Mucosa of descending colon (tissue), 3 donors: ENCODE measurements at regions not wholly inside any gene's neighbourhood (a gene's known extent, or its start where the extent isn't known, plus 50 kb on each side); places are given as distances from the start of the nearest gene placed in this dataset.

Experiments
- ATAC-seq: fragments of 200-7000 bp; cut with Tn5 transposase; one replicate; pipeline ENCODE4 v1.9.1; 2020; ENCODE audit warnings: mild to moderate bottlenecking, moderate library complexity
- DNase-seq, 3 donors: peaks; one replicate each; pipeline ENCODE4 v3.0.0-alpha.2; 2020
- H3K36me3 ChIP-seq: fragments of 200-600 bp; one replicate; pipeline ENCODE4 v1.8.0; 2021; ENCODE audit warnings: low read depth, mild to moderate bottlenecking
- H3K4me1 ChIP-seq: fragments of 200-600 bp; one replicate; pipeline ENCODE4 v1.8.0; 2021; ENCODE audit warnings: low read depth, mild to moderate bottlenecking
- H3K4me3 ChIP-seq: fragments of 200-600 bp; one replicate; pipeline ENCODE4 v1.8.0; 2021; ENCODE audit warnings: mild to moderate bottlenecking
- H3K9me3 ChIP-seq: fragments of 200-600 bp; one replicate; pipeline ENCODE4 v1.8.0; 2021; ENCODE audit warnings: mild to moderate bottlenecking
- CTCF ChIP-seq: fragments of 200-600 bp; IDR thresholded peaks from one replicate; pipeline ENCODE4 v1.8.0; 2022; ENCODE audit warnings: antibody characterized with exemption, mild to moderate bottlenecking
- intact Hi-C, 2 donors: fragments of 100-400 bp; cut with DNase I in 1 of 2; cut with micrococcal nuclease in 1 of 2; formaldehyde crosslinking; loops; one replicate each; pipeline versions ENCODE4 v1.11.0 to v1.11.1; 2022; cut with DNase I, micrococcal nuclease
- donor health status: DM: no; HTN: no; CAD: no; lungs with moderate emphysema.
- donor health status: DM: no; HTN: no; CAD: no.
- donor health status: DM: no; HTN: yes; CAD: no.

- Histone ChIP-seq H3K9me3 (peaks cover 51% of the 10 kb centered on the region), H3K4me3 (no peak overlapping the region), H3K4me1 (no peaks in the 10 kb centered on the region), H3K36me3 (no peaks in the 10 kb centered on the region)
- intact Hi-C loops = no loop called here
- no peak for ATAC-seq
- DNase-seq = no peak
- no peak for TF ChIP-seq CTCF
These were observed 179.6 kb upstream of the CDH9 start for GRCh38 chr5:27217977-27218376.

GRCh38 chr5:27217155-27217956 is 179.0 kb upstream of the CDH9 start:
- Histone ChIP-seq H3K36me3 (no peaks in the 10 kb centered on the region), H3K4me3 (no peak overlapping the region), H3K4me1 (no peaks in the 10 kb centered on the region), H3K9me3 (peaks cover 54% of the 10 kb centered on the region)
- ATAC-seq = no peak
- DNase-seq = no peak
- no peak for TF ChIP-seq CTCF
- intact Hi-C loops = no loop called here

- no peak for TF ChIP-seq CTCF
- H3K4me1 ChIP-seq = no peaks in the 10 kb centered on the region
- intact Hi-C loops = no loop called here
- H3K4me3 ChIP-seq = no peak overlapping the region
- H3K36me3 ChIP-seq = no peaks in the 10 kb centered on the region
- DNase-seq = no peak
- H3K9me3 ChIP-seq = peaks cover 49% of the 10 kb centered on the region
- no peak for ATAC-seq
These were observed 178.1 kb upstream of the CDH9 start for GRCh38 chr5:27216367-27216950.

- no peak for ATAC-seq
- DNase-seq = no peak
- Histone ChIP-seq H3K9me3 (peaks cover 40% of the 10 kb centered on the region), H3K4me3 (no peak overlapping the region), H3K4me1 (no peaks in the 10 kb centered on the region), H3K36me3 (no peaks in the 10 kb centered on the region)
- no peak for TF ChIP-seq CTCF
- intact Hi-C loops = no loop called here
These were observed 169.7 kb upstream of the CDH9 start for GRCh38 chr5:27208051-27208450.

- Histone ChIP-seq H3K4me3 (no peak overlapping the region), H3K9me3 (peaks cover 55% of the 10 kb centered on the region), H3K4me1 (no peaks in the 10 kb centered on the region), H3K36me3 (no peaks in the 10 kb centered on the region)
- DNase-seq (no peak), ATAC-seq (no peak)
- TF ChIP-seq CTCF = no peak
- intact Hi-C loops = no loop called here
These were observed 153.6 kb upstream of the CDH9 start for GRCh38 chr5:27191786-27192510.
